IMR-90 (cell line): ENCODE measurements at regions not wholly inside any gene's neighbourhood (a gene's known extent, or its start where the extent isn't known, plus 50 kb on each side); places are given as distances from the start of the nearest gene placed in this dataset.

Experiments
- CEBPB ChIP-seq: IDR thresholded peaks from 2 replicates; pipeline ENCODE4 v1.6.1; 2012; ENCODE audit warnings: low read depth, low read length, improper control_type of control experiment
- TF ChIP-seq, protein P1 (sequence below): conservative IDR thresholded peaks from 2 replicates; pipeline ENCODE4 v1.5.1; 2012; ENCODE audit warnings: mild to moderate bottlenecking, low read depth, low read length, improper control_type of control experiment

- TF ChIP-seq, protein P1, sequence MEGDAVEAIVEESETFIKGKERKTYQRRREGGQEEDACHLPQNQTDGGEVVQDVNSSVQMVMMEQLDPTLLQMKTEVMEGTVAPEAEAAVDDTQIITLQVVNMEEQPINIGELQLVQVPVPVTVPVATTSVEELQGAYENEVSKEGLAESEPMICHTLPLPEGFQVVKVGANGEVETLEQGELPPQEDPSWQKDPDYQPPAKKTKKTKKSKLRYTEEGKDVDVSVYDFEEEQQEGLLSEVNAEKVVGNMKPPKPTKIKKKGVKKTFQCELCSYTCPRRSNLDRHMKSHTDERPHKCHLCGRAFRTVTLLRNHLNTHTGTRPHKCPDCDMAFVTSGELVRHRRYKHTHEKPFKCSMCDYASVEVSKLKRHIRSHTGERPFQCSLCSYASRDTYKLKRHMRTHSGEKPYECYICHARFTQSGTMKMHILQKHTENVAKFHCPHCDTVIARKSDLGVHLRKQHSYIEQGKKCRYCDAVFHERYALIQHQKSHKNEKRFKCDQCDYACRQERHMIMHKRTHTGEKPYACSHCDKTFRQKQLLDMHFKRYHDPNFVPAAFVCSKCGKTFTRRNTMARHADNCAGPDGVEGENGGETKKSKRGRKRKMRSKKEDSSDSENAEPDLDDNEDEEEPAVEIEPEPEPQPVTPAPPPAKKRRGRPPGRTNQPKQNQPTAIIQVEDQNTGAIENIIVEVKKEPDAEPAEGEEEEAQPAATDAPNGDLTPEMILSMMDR = no peak
- no peak for TF ChIP-seq CEBPB
Observed at GRCh38 chr3:94772402-94772801, 709.5 kb downstream of the NSUN3 start.
